ENCODE measurements at regions not wholly inside any gene's neighbourhood (a gene's known extent, or its start where the extent isn't known, plus 50 kb on each side); places are given as distances from the start of the nearest gene placed in this dataset.
"Not testable (repeated sequence)": the region's sequence is repeated elsewhere in the genome, so short reads cannot be mapped to it uniquely, and the experiment has no call there.

DNA sequence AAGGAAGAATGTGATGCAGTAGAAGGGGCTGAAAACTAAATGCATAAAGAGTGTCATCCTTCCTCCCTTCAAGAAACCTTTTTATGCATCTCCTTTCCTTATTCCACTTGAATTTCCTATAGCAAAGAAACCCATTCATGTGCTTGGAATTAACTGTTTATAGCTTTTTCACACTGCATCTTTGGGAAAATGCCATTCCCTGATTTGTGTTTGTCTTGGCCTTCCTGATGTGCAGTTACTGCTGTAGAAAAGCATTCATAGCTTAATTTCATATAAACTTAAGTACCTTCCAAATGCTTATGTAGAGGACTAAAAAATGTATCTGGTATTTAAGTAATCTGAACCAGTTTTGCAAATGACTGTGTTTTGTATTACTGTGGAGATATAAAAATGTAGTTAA is 61.8 kb downstream of the SDR9C7 start:
- DNase-seq (ENCODE audit: low spot score), result no peak

DNA sequence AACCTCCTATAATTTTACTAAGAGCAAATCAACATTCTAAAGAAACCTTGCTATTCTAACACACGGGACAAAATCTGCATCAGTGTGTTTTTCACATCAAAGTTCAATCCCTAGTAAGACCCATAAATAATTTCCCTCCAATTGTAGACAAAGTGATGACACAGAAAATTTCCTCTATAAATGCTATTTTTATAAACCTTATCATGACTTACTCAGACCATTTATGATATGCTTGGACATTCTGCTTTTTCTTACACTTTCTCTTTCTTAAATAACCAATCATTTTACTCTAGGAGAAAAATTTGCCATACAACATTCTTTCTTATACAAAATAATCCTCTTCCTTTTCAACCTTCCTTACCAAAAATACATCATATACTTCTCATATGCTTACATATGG is 67.0 kb downstream of the SDR9C7 start:
- DNase-seq (ENCODE audit: low spot score), result no peak

DNA sequence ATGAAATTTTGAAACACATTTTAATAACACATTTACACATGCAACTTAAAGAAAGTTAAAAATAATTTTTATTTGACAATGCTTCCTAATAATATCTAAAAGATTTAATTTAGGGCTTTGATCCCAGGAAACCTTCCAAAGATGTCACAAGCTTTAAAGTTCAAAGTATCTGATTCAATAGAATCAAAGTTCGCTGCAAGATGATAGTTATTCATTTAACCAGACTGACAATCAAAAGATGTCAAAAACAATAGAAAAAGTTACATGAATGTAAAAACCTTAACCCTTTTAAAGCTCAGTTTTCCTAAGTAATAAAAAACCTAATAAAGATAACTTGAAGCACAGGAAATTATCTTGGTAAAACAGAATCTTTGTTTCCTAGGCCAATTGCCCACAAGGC is 67.7 kb downstream of the SDR9C7 start:
- DNase-seq (ENCODE audit: low spot score), result no peak

DNA sequence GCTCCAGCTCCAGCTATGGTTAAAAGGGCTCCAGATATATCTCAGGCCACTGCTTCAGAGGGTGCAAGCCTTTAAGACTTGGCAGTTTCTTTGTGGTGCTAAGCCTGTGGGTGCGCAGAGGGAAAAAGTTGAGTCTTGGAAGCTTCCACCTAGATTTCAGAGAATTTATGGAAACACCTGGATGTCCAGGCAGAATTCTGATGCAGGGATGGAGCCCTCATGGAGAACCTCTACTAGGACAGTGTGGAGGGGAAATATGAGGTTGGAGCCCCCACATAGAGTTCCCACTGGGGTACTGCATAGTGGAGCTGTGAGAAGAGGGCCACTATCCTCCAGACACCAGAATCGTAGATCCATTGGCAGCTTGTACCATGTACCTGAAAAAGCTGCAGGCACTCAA is 69.9 kb downstream of the SDR9C7 start:
- no peak for DNase-seq (ENCODE audit: low spot score)

DNA sequence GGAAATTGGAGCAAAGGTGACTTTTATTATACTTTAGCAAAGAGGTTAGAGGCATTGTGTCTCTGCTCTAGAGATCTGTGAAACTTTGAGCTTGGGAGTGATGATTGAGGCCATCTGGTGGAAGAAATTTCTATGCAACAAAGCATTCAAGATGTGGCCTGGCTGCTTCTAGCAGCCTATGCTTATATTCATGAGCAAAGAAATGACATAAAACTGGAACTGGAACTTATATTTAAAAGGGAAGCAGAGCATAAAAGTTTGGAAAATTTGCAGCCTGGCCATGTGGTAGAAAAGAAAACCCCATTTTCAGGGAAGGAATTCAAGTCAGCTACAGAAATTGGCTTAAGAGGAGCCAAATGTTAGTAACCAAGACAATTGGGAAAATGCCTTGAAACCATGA is 70.4 kb downstream of the SDR9C7 start:
- no peak for DNase-seq (ENCODE audit: low spot score)

DNA sequence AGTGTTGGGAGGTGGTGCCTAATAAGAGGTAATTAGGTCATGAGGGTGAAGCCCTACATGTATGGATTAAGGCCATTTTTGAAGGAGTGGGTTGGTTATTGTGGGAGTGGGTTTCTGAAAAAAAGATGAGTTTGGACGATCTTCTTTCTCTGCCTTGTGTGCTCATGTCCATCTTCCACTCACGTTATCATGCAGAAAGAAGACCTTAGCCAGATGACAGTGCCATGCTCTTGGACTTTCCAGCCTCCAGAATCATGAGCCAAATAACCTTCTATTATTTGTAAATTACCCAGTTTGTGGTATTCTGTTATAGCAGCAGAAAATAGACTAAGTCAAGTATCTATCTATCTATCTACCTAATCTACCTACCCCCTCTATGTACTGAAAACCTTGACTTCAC is 71.9 kb downstream of the SDR9C7 start:
- no peak for DNase-seq (ENCODE audit: low spot score)

DNA sequence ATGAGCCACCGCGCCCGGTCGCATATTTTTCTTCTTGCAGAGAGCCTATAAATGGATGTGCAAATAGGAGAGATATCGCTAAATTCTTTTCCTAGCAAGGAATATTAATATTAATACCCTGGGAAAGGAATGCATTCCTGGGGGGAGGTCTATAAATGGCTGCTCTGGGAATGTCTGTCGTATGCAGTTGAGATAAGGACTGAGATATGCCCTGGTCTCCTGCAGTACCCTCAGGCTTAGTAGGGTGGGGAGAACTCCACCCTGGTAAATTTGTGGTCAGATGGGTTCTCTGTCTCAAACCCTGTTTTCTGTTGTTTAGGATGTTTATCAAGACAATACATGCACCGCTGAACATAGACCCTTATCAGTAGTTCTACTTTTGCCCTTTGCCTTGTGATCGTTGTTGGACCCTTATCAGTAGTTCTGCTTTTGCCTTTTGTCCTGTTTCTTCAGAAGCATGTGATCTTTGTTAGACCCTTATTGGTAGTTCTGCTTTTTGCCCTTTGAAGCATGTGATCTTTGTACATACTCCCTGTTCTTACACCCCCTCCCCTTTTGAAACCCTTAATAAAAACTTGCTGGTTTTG is 80.7 kb downstream of the SDR9C7 start:
- not testable (repeated sequence) for DNase-seq (ENCODE audit: low spot score)

DNA sequence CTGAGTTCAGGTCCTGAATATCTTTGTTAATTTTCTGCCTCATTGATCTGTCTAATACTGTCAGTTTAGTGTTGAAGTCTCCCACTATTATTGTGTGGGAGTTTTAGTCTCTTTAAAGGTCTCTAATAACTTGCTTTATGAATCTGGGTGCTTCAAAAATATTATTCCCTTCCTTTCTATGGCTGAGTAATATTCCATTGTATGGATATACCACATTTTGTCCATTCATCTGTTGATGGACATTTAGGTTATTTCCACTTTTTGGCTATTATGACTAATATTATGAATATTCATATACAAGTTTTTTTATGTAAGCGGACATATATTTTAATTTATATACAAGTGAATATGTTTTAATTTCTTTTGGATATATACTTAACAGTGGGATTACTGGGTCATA is 82.7 kb downstream of the SDR9C7 start:
- DNase-seq (ENCODE audit: low spot score), result no peak

DNA sequence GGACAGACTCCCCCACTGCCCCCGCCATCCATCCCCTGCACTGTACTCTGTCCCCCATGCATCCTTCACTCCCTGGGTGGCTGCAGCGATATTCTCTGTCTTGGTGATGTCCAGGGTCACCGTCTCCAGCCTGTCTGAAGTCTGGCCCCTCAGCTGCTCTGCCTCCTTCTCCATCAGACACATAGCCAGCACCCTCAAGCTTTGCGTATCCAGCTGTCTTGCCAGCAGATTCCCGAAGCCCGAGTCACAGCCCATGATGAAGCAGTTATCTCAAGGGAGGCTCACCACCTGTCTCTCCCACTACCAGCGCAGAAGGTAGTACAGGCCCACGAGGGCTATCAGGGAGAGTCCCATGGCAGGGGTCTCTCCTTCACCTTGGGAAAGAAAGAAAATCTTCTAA is 77.8 kb downstream of the HSD17B6 start:
- DNase-seq (ENCODE audit: low spot score), result peak; percentile 32

DNA sequence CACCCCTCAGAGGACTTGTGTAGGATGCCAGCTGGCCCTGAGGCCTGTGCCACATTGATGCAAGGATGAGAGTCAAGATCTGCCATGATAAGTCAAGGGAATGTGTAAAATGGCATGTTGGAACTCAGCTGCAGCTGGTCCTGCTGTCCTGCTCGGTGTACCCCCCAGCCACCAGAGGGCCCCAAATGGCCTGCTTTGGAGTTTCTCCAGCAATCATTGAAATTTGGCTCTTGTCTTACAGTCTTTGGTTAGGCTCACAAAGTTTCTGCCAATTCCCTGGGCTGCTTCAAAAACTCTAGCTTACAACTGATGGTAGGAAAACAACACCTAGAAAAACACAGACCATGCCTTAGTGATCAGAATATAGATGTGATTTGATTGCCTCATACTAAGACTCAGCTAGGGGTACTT is 76.8 kb downstream of the HSD17B6 start:
- peak; percentile 63 for DNase-seq (ENCODE audit: low spot score)

DNA sequence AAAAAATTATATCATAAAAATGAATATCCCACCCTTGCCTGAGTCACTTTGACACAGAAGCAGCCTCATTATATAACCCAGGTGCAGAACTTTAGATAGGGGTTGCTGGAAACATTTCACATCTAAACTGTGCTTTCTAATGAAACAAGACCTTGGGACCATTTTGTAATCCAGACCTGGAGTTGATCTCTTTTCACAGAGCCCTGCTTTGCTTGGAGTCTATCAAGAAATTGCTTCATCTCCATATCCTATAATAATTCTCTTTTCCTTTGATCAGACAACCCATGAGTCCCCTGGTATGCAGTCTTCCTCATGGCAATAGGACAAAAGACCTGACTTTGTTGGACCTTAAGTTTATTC is 76.3 kb downstream of the HSD17B6 start:
- DNase-seq (ENCODE audit: low spot score), result no peak

DNA sequence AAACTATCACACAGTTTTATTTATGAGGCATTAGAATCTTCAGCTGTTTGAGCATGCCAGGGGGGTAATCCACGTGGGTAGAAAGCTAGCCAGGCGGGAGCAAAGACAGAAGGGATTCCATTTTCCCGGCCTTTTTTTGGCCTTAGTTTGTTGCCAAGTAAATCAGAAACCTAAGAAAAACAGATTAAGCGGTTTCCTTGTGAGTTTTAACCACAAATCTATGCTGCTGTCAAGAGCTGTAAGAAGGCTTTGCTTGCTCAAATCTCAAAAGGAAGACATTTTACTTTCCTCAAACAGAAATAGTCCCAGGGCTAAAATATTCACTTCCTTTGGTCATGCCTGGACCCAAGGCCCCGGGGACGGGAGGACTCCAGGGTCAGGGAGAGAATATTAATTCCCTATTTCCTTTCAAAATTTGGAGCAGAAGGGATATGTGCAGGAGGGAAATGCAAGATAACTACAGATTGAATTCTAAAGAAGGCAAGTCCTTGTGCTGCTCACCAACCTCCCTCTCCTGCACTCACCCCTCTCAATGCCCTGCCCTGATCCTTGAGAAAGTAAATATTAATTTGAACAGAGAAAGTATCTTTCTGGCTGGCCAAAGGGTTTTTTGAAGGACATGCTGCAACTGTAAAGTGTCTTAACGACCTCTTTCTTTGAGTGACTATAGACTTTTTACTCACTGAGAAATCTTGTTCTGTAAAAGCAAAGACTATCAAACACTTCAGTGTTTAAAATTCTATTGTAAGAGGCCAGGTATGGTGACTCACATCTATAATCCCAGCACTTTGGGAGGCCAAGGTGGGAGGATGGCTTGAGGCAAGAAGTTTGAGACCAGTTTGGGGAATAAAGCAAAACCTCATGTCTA is 75.7 kb downstream of the HSD17B6 start:
- DNase-seq (ENCODE audit: low spot score), result peak; percentile 14
